Erythroblast (primary cell): ENCODE measurements at regions not wholly inside any gene's neighbourhood (a gene's known extent, or its start where the extent isn't known, plus 50 kb on each side); places are given as distances from the start of the nearest gene placed in this dataset.

Experiments
- GATA1 ChIP-seq: IDR thresholded peaks from 2 replicates; pipeline ENCODE4 v1.6.1; 2011; ENCODE audit warnings: low read depth, mild to moderate bottlenecking, control low read depth, low read length, moderate library complexity
- POLR2A ChIP-seq: IDR thresholded peaks from 2 replicates; pipeline ENCODE4 v1.6.1; 2011; ENCODE audit warnings: mild to moderate bottlenecking, low read length

GRCh38 chr18:42336139-42336538 lies 381.1 kb downstream of the PIK3C3 start:
- TF ChIP-seq POLR2A, result no peak
- no peak for TF ChIP-seq GATA1
